OCI-LY7 (cell line): ENCODE measurements at regions not wholly inside any gene's neighbourhood (a gene's known extent, or its start where the extent isn't known, plus 50 kb on each side); places are given as distances from the start of the nearest gene placed in this dataset.
"Not testable (repeated sequence)": the region's sequence is repeated elsewhere in the genome, so short reads cannot be mapped to it uniquely, and the experiment has no call there.

Experiments used
- BruUV-seq: library from RNA; stranded (reverse); fragments of 400-500 nt; replicated peaks from 2 replicates; lab custom pipeline; 2021; lab: Mats Ljungman, UMichigan
- CTCF ChIA-PET: fragments of 300-600 bp; sonication (Branson Sonifier 250); formaldehyde crosslinking; loops from one replicate; lab custom pipeline; 2022; ENCODE audit warnings: antibody characterized with exemption; ENCODE audit not compliant: unreplicated experiment; lab: Charles Lee
- POLR2A ChIA-PET: fragments of 300-600 bp; sonication (Branson Sonifier 250); formaldehyde crosslinking; loops from one replicate; lab custom pipeline; 2022; ENCODE audit warnings: antibody characterized with exemption; lab: Charles Lee
- DNase-seq: peaks from one replicate; pipeline ENCODE4 v3.0.0-alpha.2; 2015; ENCODE audit warnings: low spot score
- H2AFZ ChIP-seq: fragments of 200-600 bp; sonication (generic), shearing (Covaris generic); 2 replicates; pipeline ENCODE4 v1.6.1; 2014; ENCODE audit warnings: mild to moderate bottlenecking, antibody characterized with exemption, low read length, moderate library complexity
- H3K27ac ChIP-seq: fragments of 200-600 bp; sonication (generic); 2 replicates; pipeline ENCODE4 v1.5.1; 2014; ENCODE audit warnings: mixed run types, low read depth, mild to moderate bottlenecking, moderate library complexity, low read length, inconsistent platforms; ENCODE audit not compliant: poor library complexity, severe bottlenecking
- H3K36me3 ChIP-seq: fragments of 200-600 bp; sonication (generic); 2 replicates; pipeline ENCODE4 v1.6.1; 2014; ENCODE audit warnings: mild to moderate bottlenecking, antibody characterized with exemption, low read length, moderate library complexity, mixed read lengths; ENCODE audit not compliant: insufficient read depth
- H3K4me1 ChIP-seq: fragments of 200-600 bp; sonication (generic); 2 replicates; pipeline ENCODE4 v1.5.1; 2014; ENCODE audit warnings: mild to moderate bottlenecking, low read length; ENCODE audit not compliant: insufficient read depth, poor library complexity, severe bottlenecking
- H3K4me2 ChIP-seq: fragments of 200-600 bp; sonication (generic); 2 replicates; pipeline ENCODE4 v1.6.1; 2014; ENCODE audit warnings: mild to moderate bottlenecking, low read length
- H3K4me3 ChIP-seq: fragments of 200-600 bp; sonication (generic); 2 replicates; pipeline ENCODE4 v1.5.1; 2014; ENCODE audit warnings: mild to moderate bottlenecking, low read depth, low read length; ENCODE audit not compliant: poor library complexity, severe bottlenecking
- H3K79me2 ChIP-seq: fragments of 200-600 bp; sonication (generic); 2 replicates; pipeline ENCODE4 v1.6.1; 2016; ENCODE audit warnings: low read depth, mild to moderate bottlenecking, low read length, moderate library complexity, mixed read lengths; ENCODE audit not compliant: insufficient read depth
- H3K9me2 ChIP-seq: fragments of 200-600 bp; sonication (generic); 2 replicates; pipeline ENCODE4 v1.6.1; 2016; ENCODE audit warnings: mild to moderate bottlenecking, low read length, mixed read lengths; ENCODE audit not compliant: insufficient read depth
- H3K9me3 ChIP-seq: fragments of 200-600 bp; sonication (generic); 2 replicates; pipeline ENCODE4 v1.6.1; 2014; ENCODE audit warnings: mild to moderate bottlenecking, mixed run types, low read length, mixed read lengths
- H4K20me1 ChIP-seq: fragments of 200-600 bp; sonication (generic); 2 replicates; pipeline ENCODE4 v1.6.1; 2014; ENCODE audit warnings: mild to moderate bottlenecking, antibody characterized with exemption, low read length, moderate library complexity, mixed read lengths; ENCODE audit not compliant: insufficient read depth
- intact Hi-C: fragments of 100-400 bp; cut with micrococcal nuclease; formaldehyde crosslinking; loops from one replicate; pipeline ENCODE4 v1.10.0; 2022; ENCODE audit not compliant: unreplicated experiment

GRCh38 chr7:35118526-35118925, 81.2 kb upstream of the DPY19L1 start:
- H4K20me1 ChIP-seq, H3K4me1 ChIP-seq, H3K27ac ChIP-seq, H3K4me2 ChIP-seq, intact Hi-C loops, H2AFZ ChIP-seq, DNase-seq, H3K9me2 ChIP-seq, H3K4me3 ChIP-seq, H3K9me3 ChIP-seq, H3K79me2 ChIP-seq, POLR2A ChIA-PET, H3K36me3 ChIP-seq, BruUV-seq, CTCF ChIA-PET: not testable (repeated sequence)

- H3K4me1 ChIP-seq, H2AFZ ChIP-seq, H3K79me2 ChIP-seq, H3K36me3 ChIP-seq, H3K9me3 ChIP-seq, CTCF ChIA-PET, intact Hi-C loops, H3K4me2 ChIP-seq, H3K4me3 ChIP-seq, H3K9me2 ChIP-seq, BruUV-seq, H3K27ac ChIP-seq, H4K20me1 ChIP-seq, POLR2A ChIA-PET, DNase-seq: not testable (repeated sequence)
Observed at GRCh38 chr7:35106667-35107066, 69.4 kb upstream of the DPY19L1 start.

- H3K9me3 ChIP-seq, H4K20me1 ChIP-seq, BruUV-seq, H3K36me3 ChIP-seq, H3K4me2 ChIP-seq, intact Hi-C loops, H3K79me2 ChIP-seq, H3K27ac ChIP-seq, H3K4me3 ChIP-seq, H3K4me1 ChIP-seq, H3K9me2 ChIP-seq, H2AFZ ChIP-seq, DNase-seq, CTCF ChIA-PET: not testable (repeated sequence)
- POLR2A ChIA-PET, result interaction anchor here (0.7 kb wide), 1 partner anchor 111 kb away, joined by 3 read pairs; no protein-coding TSS in a partner anchor
Observed at GRCh38 chr7:35105511-35105910, 68.2 kb upstream of the DPY19L1 start.

DNA sequence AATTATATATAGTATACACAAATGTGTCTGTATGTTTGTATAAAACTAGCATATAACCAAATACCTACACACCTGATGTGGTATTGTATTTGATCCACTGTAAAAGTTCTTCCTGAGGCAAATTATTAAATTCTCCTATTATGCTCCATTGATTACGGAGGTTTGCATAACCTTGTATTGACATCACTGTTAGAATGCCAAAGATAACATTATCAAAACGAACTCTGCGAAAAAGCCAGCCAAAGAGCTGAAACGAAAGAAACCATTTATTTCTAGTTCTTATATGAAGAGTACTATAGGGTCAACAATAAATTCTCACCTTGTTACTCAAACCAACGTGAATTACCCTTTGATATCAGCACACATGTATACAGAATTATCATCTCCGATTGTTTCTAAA, 65.6 kb upstream of the DPY19L1 start:
- DNase-seq, H3K9me3 ChIP-seq, BruUV-seq, H2AFZ ChIP-seq, H3K27ac ChIP-seq, intact Hi-C loops, H3K4me3 ChIP-seq, H3K9me2 ChIP-seq, POLR2A ChIA-PET, H3K79me2 ChIP-seq, H3K36me3 ChIP-seq, CTCF ChIA-PET, H4K20me1 ChIP-seq, H3K4me2 ChIP-seq, H3K4me1 ChIP-seq: not testable (repeated sequence)

GRCh38 chr7:35092961-35093360, 55.7 kb upstream of the DPY19L1 start:
- H3K79me2 ChIP-seq, H2AFZ ChIP-seq, intact Hi-C loops, H3K9me2 ChIP-seq, H3K36me3 ChIP-seq, H3K4me1 ChIP-seq, H3K4me2 ChIP-seq, CTCF ChIA-PET, H3K4me3 ChIP-seq, POLR2A ChIA-PET, H4K20me1 ChIP-seq, DNase-seq, BruUV-seq, H3K9me3 ChIP-seq, H3K27ac ChIP-seq: not testable (repeated sequence)
